NB4 (cell line): ENCODE measurements at regions not wholly inside any gene's neighbourhood (a gene's known extent, or its start where the extent isn't known, plus 50 kb on each side); places are given as distances from the start of the nearest gene placed in this dataset.

Source experiments
- MYC ChIP-seq: IDR thresholded peaks from 2 replicates; pipeline ENCODE4 v1.6.1; 2011; ENCODE audit warnings: low read depth, low read length
- POLR2A ChIP-seq: IDR thresholded peaks from 2 replicates; pipeline ENCODE4 v1.6.1; 2011; ENCODE audit warnings: mild to moderate bottlenecking; ENCODE audit not compliant: insufficient read length; ENCODE audit errors: extremely low read depth
- TF ChIP-seq, protein P1 (sequence below): IDR thresholded peaks from one replicate; pipeline ENCODE4 v1.5.1; 2012; ENCODE audit warnings: low read depth, low read length
- TF ChIP-seq, protein P2 (sequence below): IDR thresholded peaks from 2 replicates; pipeline ENCODE4 v1.6.1; 2011; ENCODE audit warnings: low read depth, low read length

GRCh38 chr20:52727740-52728456, 244.3 kb upstream of the TSHZ2 start:
- TF ChIP-seq, protein P1, sequence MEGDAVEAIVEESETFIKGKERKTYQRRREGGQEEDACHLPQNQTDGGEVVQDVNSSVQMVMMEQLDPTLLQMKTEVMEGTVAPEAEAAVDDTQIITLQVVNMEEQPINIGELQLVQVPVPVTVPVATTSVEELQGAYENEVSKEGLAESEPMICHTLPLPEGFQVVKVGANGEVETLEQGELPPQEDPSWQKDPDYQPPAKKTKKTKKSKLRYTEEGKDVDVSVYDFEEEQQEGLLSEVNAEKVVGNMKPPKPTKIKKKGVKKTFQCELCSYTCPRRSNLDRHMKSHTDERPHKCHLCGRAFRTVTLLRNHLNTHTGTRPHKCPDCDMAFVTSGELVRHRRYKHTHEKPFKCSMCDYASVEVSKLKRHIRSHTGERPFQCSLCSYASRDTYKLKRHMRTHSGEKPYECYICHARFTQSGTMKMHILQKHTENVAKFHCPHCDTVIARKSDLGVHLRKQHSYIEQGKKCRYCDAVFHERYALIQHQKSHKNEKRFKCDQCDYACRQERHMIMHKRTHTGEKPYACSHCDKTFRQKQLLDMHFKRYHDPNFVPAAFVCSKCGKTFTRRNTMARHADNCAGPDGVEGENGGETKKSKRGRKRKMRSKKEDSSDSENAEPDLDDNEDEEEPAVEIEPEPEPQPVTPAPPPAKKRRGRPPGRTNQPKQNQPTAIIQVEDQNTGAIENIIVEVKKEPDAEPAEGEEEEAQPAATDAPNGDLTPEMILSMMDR, result no peak
- TF ChIP-seq POLR2A (no peak), MYC (no peak)
- TF ChIP-seq, protein P2, sequence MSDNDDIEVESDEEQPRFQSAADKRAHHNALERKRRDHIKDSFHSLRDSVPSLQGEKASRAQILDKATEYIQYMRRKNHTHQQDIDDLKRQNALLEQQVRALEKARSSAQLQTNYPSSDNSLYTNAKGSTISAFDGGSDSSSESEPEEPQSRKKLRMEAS, result no peak
